CD4-positive, alpha-beta memory T cell (primary cell): ENCODE measurements at regions not wholly inside any gene's neighbourhood (a gene's known extent, or its start where the extent isn't known, plus 50 kb on each side); places are given as distances from the start of the nearest gene placed in this dataset.

Experiments used
- CTCF ChIA-PET: fragments of 350-600 bp; sonication (Branson Sonifier 250); formaldehyde crosslinking; loops from one replicate; lab custom pipeline; 2021; ENCODE audit warnings: inconsistent platforms; ENCODE audit not compliant: partially characterized antibody; lab: Charles Lee
- POLR2A ChIA-PET: fragments of 350-600 bp; sonication (Branson Sonifier 250); formaldehyde crosslinking; loops from one replicate; lab custom pipeline; 2021; ENCODE audit not compliant: partially characterized antibody; lab: Charles Lee
- DNase-seq, 5 donors: peaks; one replicate each; pipeline versions ENCODE4 v3.0.0 to v3.0.0-alpha.2; 2020 to 2022; ENCODE audit warnings: mixed read lengths in 1 of 5
- H3K27ac ChIP-seq: one replicate; pipeline ENCODE4 v1.7.0; 2013; ENCODE audit warnings: low read depth, low read length
- H3K27me3 ChIP-seq: 2 replicates; pipeline ENCODE4 v1.7.0; 2013; ENCODE audit warnings: mild to moderate bottlenecking, low read length, moderate library complexity; ENCODE audit not compliant: insufficient read depth
- H3K36me3 ChIP-seq: 2 replicates; pipeline ENCODE4 v1.7.0; 2013; ENCODE audit warnings: mild to moderate bottlenecking, low read length, moderate library complexity; ENCODE audit not compliant: insufficient read depth
- H3K4me1 ChIP-seq: 2 replicates; pipeline ENCODE4 v1.7.0; 2013; ENCODE audit warnings: mild to moderate bottlenecking, low read length, moderate library complexity; ENCODE audit not compliant: insufficient read depth
- H3K4me3 ChIP-seq, 2 donors: one replicate each; pipeline ENCODE4 v1.7.0; 2013; ENCODE audit warnings: low read length in 2 of 2, mild to moderate bottlenecking in 1 of 2
- H3K9me3 ChIP-seq, 2 donors: one replicate each; pipeline ENCODE4 v1.7.0; 2013; ENCODE audit warnings: low read length in 2 of 2, control low read depth in 1 of 2; ENCODE audit not compliant: control insufficient read depth in 1 of 2
- H3K27ac Mint-ChIP-seq, 7 donors: one replicate each; pipeline ENCODE4 v1.8.0; 2020 to 2021; ENCODE audit warnings: mixed read lengths in 7 of 7, mild to moderate bottlenecking in 6 of 7, inconsistent platforms in 3 of 7, moderate library complexity in 3 of 7
- H3K27me3 Mint-ChIP-seq, 2 donors: one replicate each; pipeline ENCODE4 v1.8.0; 2020 to 2021; ENCODE audit warnings: mixed read lengths in 2 of 2
- H3K36me3 Mint-ChIP-seq, 2 donors: one replicate each; pipeline ENCODE4 v1.8.0; 2020 to 2021; ENCODE audit warnings: mixed read lengths in 2 of 2, inconsistent platforms in 1 of 2, mild to moderate bottlenecking in 1 of 2
- H3K4me1 Mint-ChIP-seq, 4 donors: one replicate each; pipeline ENCODE4 v1.8.0; 2020 to 2021; ENCODE audit warnings: mixed read lengths in 4 of 4, mild to moderate bottlenecking in 1 of 4
- H3K4me3 Mint-ChIP-seq, 8 donors: one replicate each; pipeline ENCODE4 v1.8.0; 2020 to 2021; ENCODE audit warnings: mixed read lengths in 8 of 8, mild to moderate bottlenecking in 7 of 8, moderate library complexity in 6 of 8, inconsistent platforms in 3 of 8
- H3K9me3 Mint-ChIP-seq, 8 donors: one replicate each; pipeline ENCODE4 v1.8.0; 2020 to 2021; ENCODE audit warnings: mixed read lengths in 8 of 8, mild to moderate bottlenecking in 5 of 8, inconsistent platforms in 3 of 8, moderate library complexity in 1 of 8
- intact Hi-C: fragments of 100-400 bp; cut with micrococcal nuclease; formaldehyde crosslinking; loops from one replicate; pipeline ENCODE4 v1.15.1; 2023

GRCh38 chr5:159550951-159551350 is 220.7 kb upstream of the IL12B start:
- Histone ChIP-seq H3K9me3 (no peaks in the 10 kb centered on the region), H3K27me3 (no peaks in the 10 kb centered on the region), H3K4me3 (no peak overlapping the region), H3K36me3 (no peaks in the 10 kb centered on the region), H3K4me1 (no peaks in the 10 kb centered on the region), H3K27ac (no peak overlapping the region)
- ChIA-PET POLR2A (no interaction called here), CTCF (no interaction called here)
- Mint-ChIP-seq H3K27ac (no peak overlapping the region), H3K27me3 (peaks cover 0 to 1% of the 10 kb centered on the region in 2 donors), H3K4me1 (no peaks in the 10 kb centered on the region), H3K4me3 (no peak overlapping the region), H3K36me3 (no peaks in the 10 kb centered on the region), H3K9me3 (peaks cover 0 to 4% (median 2%) of the 10 kb centered on the region in 8 donors)
- intact Hi-C loops: no loop called here
- DNase-seq: no peak

- CTCF ChIA-PET: no interaction called here
- H3K9me3 Mint-ChIP-seq: no peaks in the 10 kb centered on the region
- Histone ChIP-seq H3K4me1 (no peaks in the 10 kb centered on the region), H3K27me3 (no peaks in the 10 kb centered on the region), H3K4me3 (no peak overlapping the region), H3K36me3 (no peaks in the 10 kb centered on the region), H3K27ac (no peak overlapping the region), H3K9me3 (no peaks in the 10 kb centered on the region)
- no peaks in the 10 kb centered on the region for H3K4me1 Mint-ChIP-seq
- intact Hi-C loops: no loop called here
- no peak overlapping the region for H3K4me3 Mint-ChIP-seq
- POLR2A ChIA-PET: no interaction called here
- no peak overlapping the region for H3K27ac Mint-ChIP-seq
- no peaks in the 10 kb centered on the region for H3K36me3 Mint-ChIP-seq
- H3K27me3 Mint-ChIP-seq: no peaks in the 10 kb centered on the region
- no peak for DNase-seq
Measured at GRCh38 chr5:159552751-159553150, 222.5 kb upstream of the IL12B start.

DNA sequence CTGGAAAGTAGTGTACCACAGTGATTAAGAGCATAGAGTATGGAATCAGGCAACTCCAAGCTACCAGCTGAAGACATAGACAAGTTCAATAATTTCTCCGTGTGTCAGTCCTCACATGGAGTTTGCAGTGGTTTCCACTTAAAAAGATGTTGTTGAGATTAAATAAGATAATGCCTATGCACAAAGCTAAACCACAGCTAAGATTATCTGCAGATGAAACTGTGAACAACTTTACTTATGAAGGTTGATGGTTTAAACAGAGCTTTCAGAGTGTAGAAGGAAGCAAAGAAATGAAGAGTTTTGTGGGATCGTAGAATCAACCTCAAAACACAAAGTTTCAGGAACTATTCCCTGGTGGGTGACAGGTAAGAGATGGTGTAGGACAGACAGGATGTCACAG is 223.5 kb upstream of the IL12B start:
- intact Hi-C loops: no loop called here
- CTCF ChIA-PET: no interaction called here
- H3K27ac Mint-ChIP-seq: no peak overlapping the region

GRCh38 chr5:159555084-159555483 is 224.8 kb upstream of the IL12B start:
- Mint-ChIP-seq H3K4me1 (no peaks in the 10 kb centered on the region), H3K36me3 (no peaks in the 10 kb centered on the region), H3K27me3 (peaks cover 0 to 1% of the 10 kb centered on the region in 2 donors), H3K4me3 (no peak overlapping the region), H3K27ac (no peak overlapping the region), H3K9me3 (no peaks in the 10 kb centered on the region)
- H3K4me1 ChIP-seq: no peaks in the 10 kb centered on the region
- no peak overlapping the region for H3K4me3 ChIP-seq
- CTCF ChIA-PET: no interaction called here
- POLR2A ChIA-PET: no interaction called here
- intact Hi-C loops: no loop called here
- no peaks in the 10 kb centered on the region for H3K9me3 ChIP-seq
- H3K27ac ChIP-seq: no peak overlapping the region
- no peaks in the 10 kb centered on the region for H3K36me3 ChIP-seq
- H3K27me3 ChIP-seq: no peaks in the 10 kb centered on the region
- DNase-seq: no peak

More for the DNA sequence above, 223.5 kb upstream of the IL12B start:
- Mint-ChIP-seq H3K4me1 (no peaks in the 10 kb centered on the region), H3K4me3 (no peak overlapping the region), H3K27me3 (no peaks in the 10 kb centered on the region), H3K36me3 (no peaks in the 10 kb centered on the region), H3K9me3 (no peaks in the 10 kb centered on the region)
- POLR2A ChIA-PET: no interaction called here
- no peak overlapping the region for H3K27ac ChIP-seq
- no peaks in the 10 kb centered on the region for H3K27me3 ChIP-seq
- H3K9me3 ChIP-seq: no peaks in the 10 kb centered on the region
- no peak for DNase-seq
- H3K36me3 ChIP-seq: no peaks in the 10 kb centered on the region
- no peak overlapping the region for H3K4me3 ChIP-seq
- H3K4me1 ChIP-seq: no peaks in the 10 kb centered on the region

DNA sequence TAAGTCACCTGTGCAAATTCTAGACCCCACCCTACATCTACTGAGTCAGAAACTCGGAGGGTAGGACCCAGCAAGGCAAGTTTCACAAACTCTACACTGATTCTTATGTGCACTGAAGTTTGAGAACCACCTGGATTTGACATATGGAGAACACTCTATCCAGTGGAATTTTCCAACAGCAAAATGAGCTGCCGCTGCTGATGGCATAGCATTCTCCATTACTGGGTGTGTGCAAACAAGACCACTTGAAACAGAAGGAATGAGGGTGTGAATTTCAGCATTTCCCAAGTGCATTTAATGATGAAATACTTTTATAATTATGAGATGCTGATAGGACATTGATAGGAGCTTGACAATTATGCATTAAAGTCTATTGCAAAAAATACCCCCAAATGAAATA is 229.1 kb upstream of the IL12B start:
- Mint-ChIP-seq H3K36me3 (no peaks in the 10 kb centered on the region), H3K27me3 (peaks cover 1 to 2% of the 10 kb centered on the region in 2 donors)
- POLR2A ChIA-PET: no interaction called here

GRCh38 chr5:159560088-159560487 is 229.8 kb upstream of the IL12B start:
- Histone ChIP-seq H3K9me3 (no peaks in the 10 kb centered on the region), H3K36me3 (no peaks in the 10 kb centered on the region), H3K27ac (no peak overlapping the region), H3K4me1 (no peaks in the 10 kb centered on the region), H3K27me3 (no peaks in the 10 kb centered on the region), H3K4me3 (no peak overlapping the region)
- Mint-ChIP-seq H3K27ac (no peak overlapping the region), H3K9me3 (no peaks in the 10 kb centered on the region), H3K27me3 (peaks cover 1 to 2% of the 10 kb centered on the region in 2 donors), H3K36me3 (no peaks in the 10 kb centered on the region), H3K4me3 (no peak overlapping the region), H3K4me1 (no peaks in the 10 kb centered on the region)
- no peak for DNase-seq
- CTCF ChIA-PET: interaction anchor here (1.1 kb wide), 1 partner anchor 11 kb away, joined by 3 read pairs; no protein-coding TSS in a partner anchor
- POLR2A ChIA-PET: no interaction called here
- intact Hi-C loops: no loop called here

More for the DNA sequence above, 229.1 kb upstream of the IL12B start:
- no peaks in the 10 kb centered on the region for H3K4me1 ChIP-seq
- no peak overlapping the region for H3K4me3 Mint-ChIP-seq
- H3K4me1 Mint-ChIP-seq: no peaks in the 10 kb centered on the region
- H3K9me3 Mint-ChIP-seq: no peaks in the 10 kb centered on the region
- no peak for DNase-seq
- H3K27me3 ChIP-seq: no peaks in the 10 kb centered on the region
- H3K27ac Mint-ChIP-seq: no peak overlapping the region
- H3K9me3 ChIP-seq: no peaks in the 10 kb centered on the region
- no peak overlapping the region for H3K27ac ChIP-seq
- intact Hi-C loops: no loop called here
- CTCF ChIA-PET: interaction anchor here (1.1 to 1.6 kb wide), 2 partner anchors 12 to 402 kb away, joined by 3 read pairs; no protein-coding TSS in a partner anchor
- H3K4me3 ChIP-seq: no peak overlapping the region
- H3K36me3 ChIP-seq: no peaks in the 10 kb centered on the region

DNA sequence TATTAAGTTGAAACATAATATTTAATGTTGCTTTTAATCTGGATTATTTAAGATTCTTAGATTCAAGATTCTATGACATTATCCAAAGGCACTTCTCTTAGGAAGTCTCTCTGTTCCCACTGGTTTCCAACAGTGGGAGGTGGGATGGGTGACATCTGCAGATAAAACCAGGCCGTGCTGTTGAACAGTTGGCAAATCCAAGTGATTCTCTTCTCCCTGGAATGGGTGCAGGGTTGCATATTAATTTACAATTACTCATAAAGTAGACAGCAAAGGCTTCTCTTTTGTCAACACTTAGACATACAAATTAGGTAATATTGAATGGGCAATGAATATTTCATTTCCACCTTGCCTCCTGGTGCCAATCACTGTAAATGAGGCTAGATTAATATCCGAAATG is 233.7 kb upstream of the IL12B start:
- Histone ChIP-seq H3K36me3 (no peaks in the 10 kb centered on the region), H3K27ac (no peak overlapping the region), H3K4me1 (no peaks in the 10 kb centered on the region), H3K4me3 (no peak overlapping the region), H3K27me3 (no peaks in the 10 kb centered on the region), H3K9me3 (no peaks in the 10 kb centered on the region)
- no peaks in the 10 kb centered on the region for H3K9me3 Mint-ChIP-seq
- H3K4me1 Mint-ChIP-seq: no peaks in the 10 kb centered on the region
- no peak overlapping the region for H3K4me3 Mint-ChIP-seq
- H3K36me3 Mint-ChIP-seq: no peaks in the 10 kb centered on the region
- intact Hi-C loops: no loop called here
- DNase-seq: no peak
- no peak overlapping the region for H3K27ac Mint-ChIP-seq
- peaks cover 1 to 2% of the 10 kb centered on the region in 2 donors for H3K27me3 Mint-ChIP-seq
- CTCF ChIA-PET: no interaction called here
- POLR2A ChIA-PET: no interaction called here

GRCh38 chr5:159566832-159567231 is 236.5 kb upstream of the IL12B start:
- H3K36me3 Mint-ChIP-seq: no peaks in the 10 kb centered on the region
- Histone ChIP-seq H3K27me3 (no peaks in the 10 kb centered on the region), H3K36me3 (no peaks in the 10 kb centered on the region), H3K4me3 (no peak overlapping the region), H3K4me1 (no peaks in the 10 kb centered on the region), H3K9me3 (no peaks in the 10 kb centered on the region), H3K27ac (no peak overlapping the region)
- POLR2A ChIA-PET: no interaction called here
- H3K4me1 Mint-ChIP-seq: no peaks in the 10 kb centered on the region
- CTCF ChIA-PET: no interaction called here
- no peaks in the 10 kb centered on the region for H3K27me3 Mint-ChIP-seq
- no peak overlapping the region for H3K4me3 Mint-ChIP-seq
- intact Hi-C loops: no loop called here
- H3K9me3 Mint-ChIP-seq: no peaks in the 10 kb centered on the region
- no peak for DNase-seq
- no peak overlapping the region for H3K27ac Mint-ChIP-seq
